ENCODE measurements at regions not wholly inside any gene's neighbourhood (a gene's known extent, or its start where the extent isn't known, plus 50 kb on each side); places are given as distances from the start of the nearest gene placed in this dataset.
A peak's percentile ranks its signal among the peaks of the same experiment; 100 is the strongest.

DNA sequence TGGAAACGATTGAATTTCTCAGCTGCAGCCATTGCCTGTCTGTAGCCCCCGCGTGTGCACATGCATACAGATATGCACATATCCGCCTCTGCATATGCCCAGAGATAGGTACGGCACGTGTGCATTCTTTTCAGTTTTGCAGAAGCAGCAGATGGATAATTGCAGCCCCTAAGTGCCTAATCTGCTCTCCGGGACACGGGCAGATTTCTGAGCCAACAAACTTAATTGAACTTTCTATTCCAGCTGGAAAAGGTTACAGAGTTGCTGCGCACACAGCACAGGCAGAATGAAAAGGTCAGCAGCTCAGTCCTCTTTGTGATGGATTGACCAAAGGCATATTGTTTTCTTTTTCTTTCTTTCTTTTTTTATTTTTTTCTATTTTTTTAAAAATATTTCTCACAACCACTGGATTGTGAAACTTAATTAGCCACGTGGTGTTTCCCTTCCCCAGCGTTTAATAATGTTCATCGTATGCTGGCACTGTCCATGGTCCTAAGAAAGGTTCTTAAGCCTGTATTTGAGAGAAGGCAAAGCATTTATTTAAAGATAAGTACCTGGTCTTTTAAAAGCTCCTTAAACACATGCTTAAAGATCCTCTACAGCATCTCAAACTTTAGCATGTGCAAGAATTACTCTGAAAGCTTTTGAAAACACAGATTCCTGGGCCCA is 270.2 kb upstream of the BRINP1 start:
- WGBS (ENCODE audit: insufficient coverage, low coverage, low lambda C conversion rate, missing lambda C conversion rate), result 32% methylated on average over 8 of the region's 12 CpGs
- peak in 1 of 4 donors; percentile 46 for ATAC-seq

DNA sequence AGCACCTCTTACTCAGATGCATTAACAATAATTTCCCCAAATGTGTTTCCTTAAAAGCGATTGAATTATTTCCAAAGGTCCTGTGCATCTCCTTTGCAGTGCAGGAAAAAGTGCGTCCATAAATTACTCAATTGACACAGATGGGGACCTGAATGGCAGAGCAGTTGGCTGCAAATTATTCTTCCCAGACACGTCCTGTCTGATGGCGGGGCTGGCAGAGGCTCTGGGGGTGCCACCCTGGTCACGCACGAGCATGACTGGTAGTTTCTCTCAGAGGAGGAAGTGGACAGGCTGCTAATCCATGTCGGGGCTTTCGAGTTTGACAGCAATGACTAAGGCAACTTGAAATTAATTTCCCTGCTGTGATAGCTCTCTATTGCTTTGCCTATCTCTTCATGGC is 264.8 kb upstream of the BRINP1 start:
- H3K36me3 ChIP-seq, result no peaks in the 10 kb centered on the region
- ATAC-seq, result no peak
- intact Hi-C loops (cut with DNase I), result no loop called here
- DNase-seq, result no peak
- H3K4me1 ChIP-seq, result no peaks in the 10 kb centered on the region
- 44% methylated on average over 3 of the region's 8 CpGs for WGBS (ENCODE audit: insufficient coverage, low coverage, low lambda C conversion rate, missing lambda C conversion rate)
- no peak for TF ChIP-seq POLR2A (IDR thresholded peaks at IDR 0.05)
- TF ChIP-seq, protein P1, sequence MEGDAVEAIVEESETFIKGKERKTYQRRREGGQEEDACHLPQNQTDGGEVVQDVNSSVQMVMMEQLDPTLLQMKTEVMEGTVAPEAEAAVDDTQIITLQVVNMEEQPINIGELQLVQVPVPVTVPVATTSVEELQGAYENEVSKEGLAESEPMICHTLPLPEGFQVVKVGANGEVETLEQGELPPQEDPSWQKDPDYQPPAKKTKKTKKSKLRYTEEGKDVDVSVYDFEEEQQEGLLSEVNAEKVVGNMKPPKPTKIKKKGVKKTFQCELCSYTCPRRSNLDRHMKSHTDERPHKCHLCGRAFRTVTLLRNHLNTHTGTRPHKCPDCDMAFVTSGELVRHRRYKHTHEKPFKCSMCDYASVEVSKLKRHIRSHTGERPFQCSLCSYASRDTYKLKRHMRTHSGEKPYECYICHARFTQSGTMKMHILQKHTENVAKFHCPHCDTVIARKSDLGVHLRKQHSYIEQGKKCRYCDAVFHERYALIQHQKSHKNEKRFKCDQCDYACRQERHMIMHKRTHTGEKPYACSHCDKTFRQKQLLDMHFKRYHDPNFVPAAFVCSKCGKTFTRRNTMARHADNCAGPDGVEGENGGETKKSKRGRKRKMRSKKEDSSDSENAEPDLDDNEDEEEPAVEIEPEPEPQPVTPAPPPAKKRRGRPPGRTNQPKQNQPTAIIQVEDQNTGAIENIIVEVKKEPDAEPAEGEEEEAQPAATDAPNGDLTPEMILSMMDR (IDR thresholded peaks at IDR 0.05), result no peak
- H3K27ac ChIP-seq, result no peak overlapping the region
- no peak overlapping the region for H3K4me3 ChIP-seq
- H3K9me3 ChIP-seq, result no peaks in the 10 kb centered on the region
- no peaks in the 10 kb centered on the region for H3K27me3 ChIP-seq

More for the DNA sequence above, 270.2 kb upstream of the BRINP1 start:
- TF ChIP-seq POLR2A (IDR thresholded peaks at IDR 0.05), result no peak
- TF ChIP-seq, protein P1 (IDR thresholded peaks at IDR 0.05), result no peak
- H3K36me3 ChIP-seq, result no peaks in the 10 kb centered on the region
- H3K27me3 ChIP-seq, result no peaks in the 10 kb centered on the region
- H3K27ac ChIP-seq, result no peak overlapping the region
- no peaks in the 10 kb centered on the region for H3K4me1 ChIP-seq
- no peak overlapping the region for H3K4me3 ChIP-seq
- intact Hi-C loops (cut with DNase I), result no loop called here
- H3K9me3 ChIP-seq, result no peaks in the 10 kb centered on the region
- no peak for DNase-seq

DNA sequence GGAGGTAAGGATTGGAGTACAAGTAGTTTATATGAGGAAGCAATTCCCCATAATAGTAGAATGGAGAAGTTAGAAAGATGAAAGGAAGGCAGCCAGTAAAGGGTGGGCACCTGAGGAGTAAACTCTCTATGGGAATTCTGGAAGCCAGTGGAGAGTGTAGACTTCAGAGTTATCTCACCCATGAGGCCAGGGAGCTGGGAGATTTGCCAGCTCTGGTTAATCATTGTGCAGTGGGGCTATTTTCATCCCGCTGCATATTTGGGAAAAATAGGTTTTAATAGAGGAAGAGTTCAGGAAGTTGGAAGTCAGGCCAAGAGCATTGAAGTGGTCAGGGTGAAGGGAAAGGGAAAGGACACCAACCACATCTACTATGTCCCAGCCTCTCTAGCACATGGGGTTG is 242.3 kb upstream of the BRINP1 start:
- TF ChIP-seq POLR2A (IDR thresholded peaks at IDR 0.05), result no peak
- TF ChIP-seq, protein P1 (IDR thresholded peaks at IDR 0.05), result no peak
- H3K9me3 ChIP-seq, result no peaks in the 10 kb centered on the region
- H3K27me3 ChIP-seq, result no peaks in the 10 kb centered on the region
- ATAC-seq, result peak; percentile 54 to 80 (median 70)
- peak in 2 of 3 donors; percentile 25 to 47 for DNase-seq
- no peaks in the 10 kb centered on the region for H3K4me1 ChIP-seq
- intact Hi-C loops (cut with DNase I), result no loop called here
- 17% methylated on average over 1 of the region's 1 CpG for WGBS (ENCODE audit: insufficient coverage, low coverage, low lambda C conversion rate, missing lambda C conversion rate)
- no peak overlapping the region for H3K27ac ChIP-seq
- H3K4me3 ChIP-seq, result no peak overlapping the region
- no peaks in the 10 kb centered on the region for H3K36me3 ChIP-seq

DNA sequence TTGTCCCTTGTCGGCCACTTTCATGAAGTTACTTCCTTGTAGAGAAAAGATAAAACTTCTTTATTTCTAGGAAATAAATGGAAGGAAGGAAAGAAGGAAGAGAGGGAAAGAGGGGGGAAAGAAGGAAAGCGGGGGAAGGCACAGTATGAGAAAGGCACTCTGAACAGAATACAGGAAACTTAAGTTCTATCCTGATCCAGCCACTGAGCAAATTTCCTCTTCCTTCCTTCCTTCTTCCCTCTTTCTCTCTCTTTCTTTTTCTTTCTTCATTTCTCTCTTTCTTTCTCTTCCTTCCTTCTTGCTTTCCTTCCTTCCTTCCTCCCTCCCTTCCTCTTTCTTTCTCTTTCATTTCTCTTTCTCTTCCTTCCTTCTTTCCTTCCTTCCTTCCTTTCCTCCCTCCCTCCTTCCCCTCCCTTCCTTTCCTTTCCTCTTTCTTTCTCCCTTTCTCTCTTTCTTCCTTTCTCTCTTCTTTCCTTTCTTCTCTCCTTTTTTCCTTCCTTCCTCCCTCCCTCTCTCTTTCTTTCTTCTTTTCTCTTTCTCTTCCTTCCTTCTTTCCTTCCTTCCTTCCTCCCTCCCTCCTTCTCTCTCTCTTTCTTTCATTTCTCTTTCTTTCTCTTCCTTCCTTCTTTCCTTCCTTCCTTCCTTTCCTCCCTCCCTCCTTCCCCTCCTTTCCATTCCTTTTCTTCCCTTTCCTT is 240.2 kb upstream of the BRINP1 start:
- Histone ChIP-seq H3K4me1 (no peaks in the 10 kb centered on the region), H3K27ac (no peak overlapping the region), H3K9me3 (no peaks in the 10 kb centered on the region), H3K4me3 (no peak overlapping the region), H3K27me3 (no peaks in the 10 kb centered on the region), H3K36me3 (no peaks in the 10 kb centered on the region)
- TF ChIP-seq POLR2A (IDR thresholded peaks at IDR 0.05), result no peak
- TF ChIP-seq, protein P1 (IDR thresholded peaks at IDR 0.05), result no peak
- ATAC-seq (no peak), DNase-seq (no peak)
- WGBS (ENCODE audit: insufficient coverage, low coverage, low lambda C conversion rate, missing lambda C conversion rate), result 59% methylated on average over 2 of the region's 2 CpGs
- intact Hi-C loops (cut with DNase I), result no loop called here
